ENCODE measurements at regions not wholly inside any gene's neighbourhood (a gene's known extent, or its start where the extent isn't known, plus 50 kb on each side); places are given as distances from the start of the nearest gene placed in this dataset.

DNA sequence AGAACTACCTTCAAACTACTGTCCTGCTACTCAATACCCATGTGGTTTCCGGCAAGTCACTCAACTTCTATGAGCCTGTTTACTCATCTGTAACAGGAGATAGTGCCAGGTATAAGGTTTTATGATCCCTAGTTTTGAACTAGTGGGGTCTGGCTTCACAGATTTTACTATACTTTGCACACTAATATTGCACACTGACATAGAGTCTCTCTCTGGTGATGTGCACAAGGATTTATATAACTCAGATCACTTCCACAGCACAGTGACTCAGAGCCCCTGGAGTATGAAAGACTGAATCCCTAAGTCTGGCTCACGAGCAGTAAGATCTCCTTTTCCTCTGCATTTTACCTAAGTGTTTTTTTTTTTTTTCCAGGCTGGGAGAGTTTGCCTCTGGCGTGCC lies 69.7 kb upstream of the SLC38A2 start:
- DNase-seq: no peak

DNA sequence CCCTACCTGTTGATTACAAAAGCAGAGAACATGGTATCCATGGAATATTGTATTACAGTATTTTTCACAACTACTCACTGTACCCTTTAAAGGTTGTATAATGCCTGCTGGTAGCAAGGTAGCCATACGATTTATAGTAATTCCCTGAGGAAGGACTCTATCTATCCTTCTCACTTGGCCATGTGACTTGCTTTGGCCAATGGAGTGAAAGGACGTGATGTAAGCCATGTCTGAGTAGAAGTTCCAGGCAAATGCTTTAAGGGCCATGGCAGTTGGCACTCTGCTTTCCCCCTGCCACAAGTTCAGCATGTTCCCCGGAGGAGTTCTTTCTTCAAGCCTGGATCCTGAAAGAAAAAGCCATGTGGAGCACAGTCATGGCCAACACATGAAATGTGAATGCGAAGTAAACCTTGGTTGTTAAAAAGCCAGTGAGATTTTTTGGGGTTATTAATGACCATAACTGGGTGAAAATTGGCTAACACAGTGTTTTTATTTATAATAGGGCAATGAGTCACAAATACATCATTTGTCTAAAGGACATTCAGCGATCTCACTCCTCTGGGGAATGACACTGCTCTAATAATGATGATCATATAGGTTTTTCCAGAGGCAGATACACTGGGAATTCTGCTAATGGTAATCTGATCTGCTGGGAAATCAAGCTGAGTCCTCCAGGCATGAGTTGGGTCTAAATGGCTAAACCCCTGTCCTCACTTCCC lies 67.4 kb upstream of the SLC38A2 start:
- DNase-seq: no peak

DNA sequence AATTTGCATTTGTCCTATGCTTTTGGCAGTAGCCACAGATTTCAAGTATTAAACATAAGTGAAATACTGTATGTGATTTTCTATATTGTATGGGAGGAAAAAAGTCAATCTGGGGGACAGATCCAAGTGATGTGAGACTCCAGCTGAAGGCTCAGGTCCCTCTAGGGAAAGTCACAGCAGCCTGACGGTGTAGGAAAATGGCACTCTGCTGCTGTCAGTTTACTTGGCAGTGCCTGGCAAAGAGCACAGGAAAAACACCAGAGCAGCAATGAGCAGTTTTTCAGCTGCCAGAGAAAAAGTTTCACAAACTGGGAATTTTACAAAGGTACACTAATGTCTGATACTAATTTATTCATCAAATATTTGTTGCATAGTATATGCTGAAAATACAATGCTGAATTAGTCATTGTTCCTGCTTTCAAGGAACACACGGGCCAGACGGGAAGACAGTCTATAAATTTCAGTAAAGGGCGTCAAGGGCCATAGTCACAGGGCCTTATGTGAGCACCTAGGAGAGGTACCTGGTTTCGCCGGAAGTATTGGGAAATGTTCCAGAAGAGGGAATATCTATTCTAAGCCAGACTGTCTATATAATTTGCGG lies 66.2 kb upstream of the SLC38A2 start:
- no peak for DNase-seq

DNA sequence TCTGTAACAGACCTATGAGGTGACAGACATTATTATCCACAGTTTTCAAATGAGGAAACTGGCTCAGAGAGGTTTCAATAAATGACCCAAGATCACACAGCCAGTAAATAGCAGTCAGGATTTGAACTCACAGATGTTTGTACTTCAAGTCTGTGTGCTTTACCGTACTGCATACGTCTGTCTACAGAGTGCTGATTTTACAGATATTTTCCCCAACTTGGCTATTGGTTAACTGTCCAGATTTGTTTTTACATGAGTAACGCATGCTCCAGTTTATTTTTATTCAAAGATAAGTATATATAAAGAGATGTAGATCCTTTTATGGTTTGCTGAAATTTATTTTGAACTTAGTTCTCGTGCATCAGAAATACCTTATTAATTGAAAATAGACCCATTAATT lies 65.7 kb upstream of the SLC38A2 start:
- DNase-seq: no peak

DNA sequence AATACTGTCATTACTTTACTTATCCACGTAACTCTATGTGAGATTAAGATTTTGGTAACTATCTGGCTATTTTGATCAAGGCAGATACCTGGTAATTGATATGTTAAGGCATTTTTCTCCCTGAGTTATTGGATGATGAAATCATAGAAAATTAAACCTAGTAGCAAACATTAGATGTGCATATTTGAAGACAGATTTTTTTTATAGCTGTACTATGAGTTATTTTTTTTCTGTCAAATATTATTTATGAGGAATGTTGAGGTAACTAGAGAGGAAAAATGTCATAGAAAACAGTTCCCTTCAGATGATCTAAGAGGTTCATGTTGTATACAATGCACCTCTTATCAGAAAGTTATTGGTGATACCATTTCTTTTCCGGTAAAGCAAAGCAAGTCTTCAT lies 64.9 kb upstream of the SLC38A2 start:
- DNase-seq: no peak

DNA sequence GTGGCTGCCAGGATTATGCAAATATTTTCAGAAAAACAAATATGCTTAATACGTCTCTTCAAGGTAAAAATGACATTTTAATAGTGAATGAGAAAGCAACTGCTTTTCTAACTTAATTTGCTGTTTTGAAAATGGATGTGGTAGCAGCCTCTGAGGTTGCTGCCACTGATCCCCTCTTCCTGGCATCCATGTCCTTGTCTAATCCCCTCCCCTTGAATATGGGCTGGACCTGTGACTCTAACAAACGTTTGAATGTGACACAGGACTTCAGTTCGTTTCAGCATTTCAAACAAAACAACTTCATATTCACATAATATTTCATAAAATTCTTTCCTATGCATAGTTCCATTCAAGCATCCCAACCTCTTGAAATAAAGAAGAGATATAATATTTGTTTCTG lies 64.2 kb upstream of the SLC38A2 start:
- DNase-seq: no peak

DNA sequence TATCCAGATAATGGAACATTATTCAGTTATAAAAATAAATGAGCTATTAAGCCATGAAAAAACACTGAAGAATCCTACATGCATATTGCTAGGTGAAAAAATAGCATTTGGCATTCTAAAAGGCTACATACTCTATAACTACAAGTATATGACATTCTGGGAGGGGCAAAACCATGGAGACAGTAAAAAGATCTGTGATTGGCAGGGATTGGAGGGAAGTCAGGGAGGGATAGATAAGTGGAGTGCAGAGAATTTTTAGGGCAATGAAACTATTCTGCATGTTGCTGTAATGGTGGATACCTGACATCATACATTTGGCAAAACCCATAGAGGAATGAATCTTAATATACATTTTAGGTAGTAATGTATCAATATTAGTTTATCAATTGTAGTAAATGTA lies 63.1 kb upstream of the SLC38A2 start:
- no peak for DNase-seq

DNA sequence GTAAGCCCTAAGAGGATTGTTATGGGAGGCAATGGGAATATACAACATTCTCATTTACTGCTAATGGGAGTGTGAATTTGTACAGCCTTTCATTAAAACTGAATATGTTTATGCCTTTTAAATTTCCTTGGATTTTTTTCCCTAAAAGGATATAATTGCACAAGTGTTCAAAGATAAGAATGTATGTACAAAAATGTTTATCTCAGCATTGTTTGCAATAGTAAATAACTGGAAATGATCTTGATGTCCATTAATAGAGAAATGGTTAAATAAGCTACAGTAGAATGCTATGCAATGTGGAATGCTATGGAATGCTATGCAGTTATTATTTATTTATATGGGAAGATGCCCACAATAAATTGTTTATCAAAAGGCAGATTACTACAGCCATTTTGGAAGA lies 62.5 kb upstream of the SLC38A2 start:
- DNase-seq: no peak

DNA sequence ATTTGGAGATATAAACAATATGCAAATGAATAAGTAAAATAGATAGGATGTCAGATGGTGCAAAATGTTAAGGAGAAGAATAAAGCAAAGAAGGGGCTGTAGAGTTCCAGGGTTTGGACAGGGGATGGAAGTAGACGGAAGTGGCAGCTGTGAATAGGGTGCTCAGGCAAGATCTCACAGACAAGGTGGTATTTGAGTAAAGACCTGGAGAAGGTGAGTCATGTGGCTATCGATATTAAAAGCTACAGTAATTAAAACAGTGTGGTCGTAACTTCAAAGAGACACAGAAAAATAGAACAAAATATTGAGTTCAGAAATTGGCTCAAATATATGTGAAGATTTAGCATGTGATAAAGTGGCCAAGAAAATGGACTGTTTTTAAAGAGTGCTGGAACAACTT lies 61.3 kb upstream of the SLC38A2 start:
- DNase-seq: no peak

DNA sequence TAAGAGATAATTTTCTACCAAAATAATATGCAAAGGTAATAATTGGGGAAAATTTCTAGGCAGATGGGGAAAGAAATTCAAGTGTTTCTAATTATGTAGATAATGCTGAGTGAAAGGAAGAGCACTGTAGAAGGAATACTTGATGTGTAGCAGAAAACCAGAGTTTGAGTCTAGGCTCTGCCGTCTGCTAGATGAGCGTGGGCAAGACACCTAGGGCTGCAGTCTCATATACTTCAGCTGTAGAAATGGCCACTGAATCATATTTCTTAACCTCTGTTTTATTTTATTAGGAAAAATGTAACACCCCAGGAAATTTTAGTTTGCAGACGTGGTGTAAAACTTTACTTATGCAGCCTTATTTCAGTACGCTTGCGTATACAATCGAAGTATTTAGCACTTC lies 59.8 kb upstream of the SLC38A2 start:
- no peak for DNase-seq

DNA sequence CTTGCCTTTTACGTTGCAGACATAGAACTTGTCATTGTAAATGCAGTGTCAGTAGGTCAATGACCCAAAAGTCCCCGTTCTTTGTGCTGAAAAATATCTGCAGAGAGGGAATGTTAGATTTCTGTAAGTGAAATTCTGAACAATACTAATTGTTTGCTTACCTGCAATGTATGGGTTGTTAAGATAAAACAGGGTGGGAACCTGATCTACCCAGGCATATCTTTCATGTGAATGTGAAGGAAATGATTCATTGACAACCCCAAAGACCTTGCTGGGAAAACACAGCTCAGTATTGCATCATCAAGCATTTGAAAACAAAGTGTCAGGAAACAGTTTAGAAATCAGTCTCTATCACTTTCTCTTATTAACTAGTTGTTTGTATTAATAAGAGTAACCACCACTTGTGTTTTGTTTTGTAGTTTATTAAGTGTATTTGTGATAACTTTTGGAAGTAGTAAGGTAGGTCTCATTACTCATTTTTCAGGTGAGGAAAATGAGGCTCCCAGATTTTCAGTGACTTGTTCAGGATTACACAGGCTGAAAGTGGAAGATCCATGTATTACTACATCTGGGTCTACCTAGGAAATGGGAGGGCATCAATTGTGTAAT lies 57.9 kb upstream of the SLC38A2 start:
- DNase-seq: no peak

Measured in activated naive CD4-positive, alpha-beta T cell treated with Interleukin-2 at 50 U/mL for 16 hours (primary cell).